HG03175 (cell line): ENCODE measurements at regions not wholly inside any gene's neighbourhood (a gene's known extent, or its start where the extent isn't known, plus 50 kb on each side); places are given as distances from the start of the nearest gene placed in this dataset.
"Not testable (repeated sequence)": the region's sequence is repeated elsewhere in the genome, so short reads cannot be mapped to it uniquely, and the experiment has no call there.

ENCODE experiments used
- ATAC-seq: cut with Tn5 transposase; IDR thresholded peaks from one replicate; pipeline ENCODE4 v1.9.1; 2021; ENCODE audit warnings: mild to moderate bottlenecking, moderate library complexity; ENCODE audit not compliant: unreplicated experiment

DNA sequence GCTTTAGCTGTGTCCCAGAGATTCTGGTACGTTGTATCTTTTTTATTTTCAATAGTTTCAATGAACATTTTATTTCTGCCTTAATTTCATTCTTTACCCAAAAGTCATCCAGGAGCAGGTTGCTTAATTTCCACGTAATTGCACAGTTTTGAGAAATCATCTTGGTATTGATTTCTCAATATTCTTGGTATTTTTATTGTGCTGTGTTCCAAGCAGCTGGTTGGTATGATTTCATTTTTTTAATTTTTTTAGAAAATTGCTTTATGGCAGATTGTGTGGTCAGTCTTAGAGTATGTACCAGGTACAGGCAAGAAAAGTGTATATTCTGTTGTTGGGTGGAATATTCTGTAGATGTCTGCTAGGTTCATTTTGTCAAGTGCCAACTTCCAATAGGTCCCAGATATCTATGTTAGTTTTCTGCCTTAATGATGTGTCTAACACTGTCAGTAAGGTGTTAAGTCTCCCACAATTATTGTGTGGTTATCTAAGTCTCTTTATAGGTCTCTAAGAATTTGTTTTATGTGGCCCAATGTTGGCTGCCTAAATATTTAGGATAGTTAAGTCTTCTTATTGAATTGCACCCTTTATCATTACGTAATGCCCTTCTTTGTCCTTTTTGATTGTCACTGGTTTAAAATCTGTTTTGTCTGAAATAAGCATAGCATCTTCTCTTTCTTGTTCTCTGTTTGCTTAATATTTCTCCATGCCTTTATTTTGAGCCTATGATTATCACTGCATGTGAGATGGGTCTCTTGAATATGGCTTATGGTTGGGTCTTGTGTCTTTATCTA lies 366.9 kb upstream of the IRAK1BP1 start:
- no peak for ATAC-seq

DNA sequence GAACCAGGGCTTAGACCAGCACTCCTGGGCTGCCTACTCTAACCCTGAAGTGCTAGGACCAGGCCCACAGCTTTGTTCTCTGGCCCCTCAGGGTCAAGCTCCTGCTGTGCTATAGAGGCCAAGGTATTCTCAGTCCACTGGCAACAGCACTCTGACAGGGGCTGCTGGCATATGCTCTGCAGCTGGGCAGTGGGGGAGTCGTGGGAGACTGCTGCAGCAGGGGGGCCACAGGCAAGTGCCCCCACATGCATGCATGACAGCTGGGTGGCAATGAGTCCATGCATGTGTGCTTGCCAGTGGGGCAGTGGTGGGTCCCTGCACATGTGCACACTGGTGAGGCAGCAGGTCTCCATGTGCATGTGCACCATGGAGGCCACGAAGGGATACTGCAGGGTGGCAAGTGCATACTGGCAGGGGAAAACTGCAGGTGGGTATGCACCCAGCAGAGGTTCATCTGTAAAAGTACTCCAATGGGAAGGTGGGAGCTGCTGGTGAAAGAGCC lies 364.9 kb upstream of the IRAK1BP1 start:
- ATAC-seq: no peak

DNA sequence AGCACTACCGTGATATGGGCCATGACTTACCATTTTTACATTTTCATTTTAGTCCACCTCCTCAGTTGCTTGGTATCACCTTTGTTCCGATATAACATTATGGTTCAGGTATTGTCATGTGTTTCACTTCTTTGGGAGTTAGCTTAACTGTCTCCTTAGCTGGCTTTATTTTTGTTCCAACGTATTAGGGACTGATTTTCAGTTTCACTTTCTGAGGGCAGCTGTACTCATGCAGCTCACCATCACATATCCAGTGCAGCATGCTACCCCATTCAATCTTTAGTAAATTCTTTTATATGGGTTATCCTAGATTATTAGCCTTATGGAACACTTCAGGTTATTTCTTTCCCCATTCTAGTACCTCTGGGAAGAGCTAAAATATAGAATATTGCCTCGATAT lies 362.2 kb upstream of the IRAK1BP1 start:
- ATAC-seq: no peak

DNA sequence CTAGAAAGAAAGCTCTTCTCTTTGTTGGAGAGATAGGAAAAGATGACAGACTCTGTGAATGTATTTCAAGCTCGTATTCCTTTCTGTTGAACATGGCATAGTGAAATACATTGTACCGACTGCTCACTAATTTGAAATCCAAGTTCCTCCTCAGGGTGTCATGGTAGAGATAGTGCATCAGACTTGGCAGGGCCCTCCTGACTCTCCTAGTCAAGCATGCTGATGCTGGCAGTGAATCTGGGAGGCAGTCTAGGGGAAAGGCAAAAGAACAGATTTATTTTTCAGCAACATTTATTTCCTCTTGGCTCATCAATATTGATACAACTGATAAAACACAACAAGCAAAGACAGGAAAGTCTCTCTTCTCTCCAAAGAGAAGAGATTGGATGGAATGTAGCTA lies 356.3 kb upstream of the IRAK1BP1 start:
- no peak for ATAC-seq

DNA sequence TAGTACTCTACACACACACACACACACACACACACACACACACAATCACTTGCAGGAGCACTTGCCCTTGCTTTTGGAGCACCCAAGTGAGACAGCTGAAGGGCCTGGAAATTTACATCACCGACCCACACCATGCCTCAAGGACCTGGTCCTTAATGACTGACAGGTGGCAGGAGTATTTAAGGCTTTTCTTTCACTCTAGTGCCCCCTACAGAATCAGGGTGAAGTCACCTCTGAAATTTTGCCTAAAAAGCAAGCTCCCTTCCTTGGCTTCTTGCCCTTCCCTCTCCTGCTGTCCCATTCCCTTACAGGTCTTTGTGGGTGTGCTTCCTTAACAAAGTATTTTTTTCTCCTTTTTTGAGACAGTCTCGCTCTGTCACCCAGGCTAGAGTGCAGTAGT lies 353.5 kb upstream of the IRAK1BP1 start:
- ATAC-seq: no peak

DNA sequence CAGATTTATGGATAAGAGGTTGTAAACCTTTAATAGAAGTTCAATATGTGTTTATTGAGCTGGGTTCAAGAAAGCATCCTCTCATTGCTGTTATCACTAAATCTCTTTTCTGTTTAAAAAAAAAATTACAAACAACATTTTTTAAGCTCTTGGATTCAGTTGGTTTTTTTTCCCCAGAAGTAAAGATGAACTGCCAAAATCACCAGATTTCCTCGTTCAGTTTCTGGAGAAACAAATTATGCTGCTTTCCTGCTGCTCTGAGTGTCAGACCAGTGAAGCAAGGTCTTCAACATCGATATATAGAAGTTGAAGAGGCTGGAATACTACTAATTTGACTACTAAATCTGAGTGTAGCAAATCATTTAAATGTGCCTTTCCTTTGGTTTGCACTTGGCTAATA lies 352.1 kb upstream of the IRAK1BP1 start:
- ATAC-seq: no peak

DNA sequence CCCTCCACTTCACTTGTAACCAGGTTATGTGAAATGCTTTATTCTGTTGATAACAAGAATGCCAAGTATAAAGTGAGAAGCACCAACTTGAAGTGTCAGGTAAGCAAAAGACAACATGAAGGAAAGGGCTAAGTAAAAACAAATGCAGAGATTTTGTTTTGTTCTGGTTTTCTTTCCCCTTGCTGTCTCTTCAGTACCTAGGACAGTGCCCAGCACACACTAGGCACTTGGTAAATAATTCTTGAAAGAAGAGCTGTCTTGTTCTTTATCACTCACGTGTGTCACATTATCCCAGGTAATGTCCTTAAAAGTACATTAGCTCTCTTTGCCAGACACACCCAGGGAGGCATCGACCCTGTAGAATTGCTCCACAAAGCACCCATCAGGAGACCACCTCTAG lies 350.0 kb upstream of the IRAK1BP1 start:
- ATAC-seq: no peak

DNA sequence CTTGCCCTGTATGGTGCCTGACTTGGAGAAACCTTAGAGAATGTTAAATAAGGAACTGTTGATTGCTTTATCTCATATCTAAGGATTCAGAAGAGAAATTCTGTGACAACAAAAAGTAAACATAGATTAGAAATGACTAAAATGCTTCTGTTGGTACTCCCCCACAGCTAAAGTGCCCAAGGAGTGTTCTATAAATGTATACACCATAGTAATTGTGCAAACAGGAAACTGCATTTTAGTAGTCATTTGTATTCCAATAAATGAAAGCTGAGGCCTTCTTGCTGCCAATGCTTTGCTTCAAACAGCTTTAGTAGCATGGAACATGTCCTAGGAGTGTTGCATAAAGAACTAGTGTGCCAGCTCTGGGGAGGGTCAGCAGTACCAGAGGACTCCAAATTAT lies 343.7 kb upstream of the IRAK1BP1 start:
- no peak for ATAC-seq

DNA sequence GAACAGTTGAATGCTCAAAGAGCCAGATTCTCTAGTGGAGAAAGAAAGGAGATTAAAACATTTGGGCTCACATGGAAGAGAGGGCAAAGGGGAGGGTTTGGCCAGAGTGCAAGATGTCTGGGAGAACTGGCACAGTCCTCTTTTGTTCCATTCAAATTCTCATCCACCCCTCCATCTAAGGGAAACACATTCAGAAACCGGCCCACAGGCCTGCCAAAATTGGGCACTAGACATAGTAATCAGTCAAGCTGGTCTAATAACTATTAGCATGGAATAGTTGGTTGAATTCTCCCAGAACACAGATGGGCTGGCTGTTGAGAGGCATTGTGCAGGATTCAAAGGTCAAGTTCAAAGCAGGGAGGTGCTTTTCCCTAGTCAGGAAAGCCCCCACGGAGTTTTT lies 341.4 kb upstream of the IRAK1BP1 start:
- ATAC-seq: no peak

DNA sequence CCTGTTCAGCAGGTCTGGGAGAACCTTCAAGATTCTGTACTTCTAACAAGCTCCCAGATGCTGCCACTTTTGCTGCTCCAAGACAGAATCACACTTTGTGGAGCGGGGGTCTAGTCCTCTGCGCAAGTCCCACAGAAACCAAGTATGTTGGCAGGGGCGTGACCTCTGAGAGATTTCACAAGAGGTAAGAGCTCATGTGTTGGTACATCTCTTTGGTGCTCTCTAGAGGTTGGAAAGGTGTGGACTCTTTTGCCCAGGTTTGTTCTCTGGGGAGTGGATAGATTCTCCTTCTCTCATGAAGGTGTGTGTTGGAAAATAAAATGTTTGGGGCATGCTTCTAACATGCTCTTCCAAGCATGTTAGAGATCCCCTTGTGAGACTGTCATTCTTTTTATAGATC lies 340.9 kb upstream of the IRAK1BP1 start:
- no peak for ATAC-seq

DNA sequence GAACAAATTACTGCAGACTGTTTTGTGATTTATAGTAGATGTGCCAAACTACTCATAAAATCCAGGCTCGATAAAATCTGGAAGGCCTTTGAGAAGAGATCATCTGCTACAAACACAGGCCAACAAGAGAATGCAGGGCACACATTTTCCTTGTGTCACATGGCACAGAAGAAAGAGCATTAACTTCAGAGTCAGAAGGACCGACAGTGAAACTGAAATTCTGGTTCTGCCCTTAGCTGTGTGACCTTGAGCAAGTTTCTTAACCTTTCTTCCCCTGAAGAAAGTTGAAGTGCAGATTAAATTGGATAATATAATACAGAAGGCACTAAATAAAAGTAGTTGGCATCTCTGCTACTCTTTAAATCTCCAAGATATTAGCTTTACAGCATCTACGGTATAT lies 338.4 kb upstream of the IRAK1BP1 start:
- ATAC-seq: no peak

DNA sequence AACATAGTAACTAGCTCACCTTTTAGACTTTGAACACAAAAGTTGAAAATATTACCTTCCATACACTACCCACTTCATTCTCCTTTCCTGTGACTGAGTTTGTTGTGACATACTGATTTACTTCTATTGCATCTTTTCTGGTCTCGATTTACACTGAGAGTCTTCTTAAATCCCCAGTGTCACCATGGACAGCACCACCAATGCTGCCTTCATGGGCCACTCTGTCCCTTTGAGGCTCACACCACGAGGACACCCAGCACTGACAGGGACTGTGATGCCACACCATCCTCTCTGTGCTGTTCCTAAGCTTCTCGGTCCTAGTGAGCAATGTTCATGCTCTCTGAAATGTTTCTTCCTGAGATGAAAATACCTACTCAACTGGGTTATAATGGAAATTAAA lies 337.1 kb upstream of the IRAK1BP1 start:
- ATAC-seq: no peak

DNA sequence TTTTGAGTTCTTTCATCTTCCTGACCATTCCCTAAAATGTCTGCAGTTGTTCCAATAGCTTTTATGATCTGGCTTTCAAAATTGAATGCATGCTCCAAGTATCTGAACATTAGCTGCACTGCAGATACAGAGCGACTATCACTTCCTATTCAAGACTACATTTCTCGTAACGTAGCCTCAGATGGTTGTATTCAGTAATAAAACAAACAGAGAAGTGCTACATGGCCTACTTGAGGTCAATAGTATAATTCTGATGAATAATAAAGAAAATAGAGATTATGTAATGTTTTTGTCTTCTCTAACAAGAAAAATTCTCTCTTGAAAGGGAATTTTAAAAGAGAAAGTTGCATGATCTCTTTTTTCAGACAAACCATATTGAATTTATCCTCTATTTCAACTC lies 333.9 kb upstream of the IRAK1BP1 start:
- no peak for ATAC-seq

DNA sequence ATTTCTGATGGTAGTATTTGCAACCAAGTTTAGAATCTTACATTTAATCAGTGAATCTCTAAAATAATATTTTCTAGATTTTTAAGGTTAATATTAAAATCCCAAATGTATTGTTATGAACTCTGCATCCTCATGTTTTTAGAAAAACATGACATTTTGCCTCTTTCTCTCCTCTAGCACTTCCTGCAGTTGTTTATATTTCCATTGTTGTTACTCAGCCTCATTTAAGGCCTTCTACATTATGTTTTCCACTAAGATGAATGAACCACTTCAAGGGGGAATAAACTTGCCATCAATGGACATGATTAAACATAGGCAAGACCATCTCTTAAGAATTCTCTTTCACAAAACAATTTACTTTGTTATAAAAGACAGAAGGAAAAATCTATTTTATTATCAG lies 333.5 kb upstream of the IRAK1BP1 start:
- ATAC-seq: no peak

DNA sequence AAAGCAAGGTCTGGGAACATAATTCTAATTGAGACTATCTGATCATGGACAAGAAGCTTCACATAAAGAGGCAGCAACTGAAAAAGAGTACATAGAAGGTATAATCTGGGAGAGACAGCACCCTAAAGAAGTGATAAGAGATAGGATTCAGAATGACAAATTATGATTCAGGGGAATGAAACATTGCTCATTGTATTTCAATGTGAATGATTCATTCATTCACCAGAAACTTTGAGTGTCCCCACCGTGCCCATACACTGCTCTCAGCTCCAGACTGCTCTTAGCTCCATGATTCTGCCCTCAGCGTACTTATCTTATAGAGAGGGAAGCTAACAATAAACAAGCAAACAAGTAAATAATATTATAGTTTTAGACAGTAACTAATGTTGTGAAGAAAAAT lies 329.3 kb upstream of the IRAK1BP1 start:
- ATAC-seq: no peak

DNA sequence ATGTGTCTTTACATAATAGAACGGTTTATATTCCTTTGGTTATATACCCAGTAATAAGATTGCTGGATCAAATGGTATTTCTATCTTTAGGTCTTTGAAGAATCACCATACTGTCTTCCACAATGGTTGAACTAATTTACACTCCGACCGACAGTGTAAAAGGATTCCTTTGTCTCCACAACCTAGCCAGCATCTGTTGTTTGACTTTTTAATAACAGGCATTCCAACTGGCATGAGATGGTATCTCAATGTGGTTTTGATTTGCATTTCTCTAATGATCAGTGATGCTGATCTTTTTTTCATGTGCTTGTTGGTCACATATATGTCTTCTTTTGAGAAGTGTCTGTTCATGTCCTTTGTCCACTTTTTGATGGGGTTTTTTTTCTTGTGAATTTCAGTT lies 319.7 kb upstream of the IRAK1BP1 start:
- ATAC-seq: not testable (repeated sequence)

DNA sequence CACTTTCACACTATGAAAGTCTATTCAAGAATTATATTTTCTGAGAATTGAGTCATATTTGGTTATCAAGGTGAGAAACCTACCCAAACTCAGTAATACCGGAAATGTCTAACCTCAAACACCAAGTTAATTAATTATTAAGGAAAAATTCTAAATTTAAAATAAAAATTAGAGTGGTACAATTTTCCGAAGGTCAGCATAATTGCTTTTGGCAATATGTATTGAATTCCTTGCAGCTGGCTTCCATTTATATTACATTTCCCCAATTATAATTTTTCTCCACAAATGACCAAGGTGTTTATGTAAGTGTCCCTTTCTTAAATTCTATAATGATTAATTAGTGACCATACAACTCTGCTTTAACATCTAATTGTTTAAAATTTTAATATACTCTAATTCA lies 316.0 kb upstream of the IRAK1BP1 start:
- ATAC-seq: no peak

DNA sequence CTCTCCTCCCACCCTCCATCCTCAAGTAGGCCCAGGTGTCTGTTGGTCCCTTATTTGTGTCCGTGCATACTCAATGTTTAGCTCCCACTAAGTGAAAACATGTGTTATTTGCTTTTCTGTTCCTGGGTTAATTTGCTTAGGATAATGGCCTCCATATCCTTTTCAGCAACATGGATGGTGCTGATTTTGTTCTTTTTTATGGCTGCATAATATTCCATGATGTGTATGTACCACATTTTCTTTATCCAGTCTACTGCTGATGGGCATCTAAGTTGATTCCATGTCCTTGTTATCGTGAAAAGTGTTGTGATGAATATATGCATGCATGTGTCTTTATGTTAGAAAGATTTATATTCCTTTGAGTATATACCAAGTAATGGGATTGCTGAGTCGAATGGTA lies 314.9 kb upstream of the IRAK1BP1 start:
- no peak for ATAC-seq

DNA sequence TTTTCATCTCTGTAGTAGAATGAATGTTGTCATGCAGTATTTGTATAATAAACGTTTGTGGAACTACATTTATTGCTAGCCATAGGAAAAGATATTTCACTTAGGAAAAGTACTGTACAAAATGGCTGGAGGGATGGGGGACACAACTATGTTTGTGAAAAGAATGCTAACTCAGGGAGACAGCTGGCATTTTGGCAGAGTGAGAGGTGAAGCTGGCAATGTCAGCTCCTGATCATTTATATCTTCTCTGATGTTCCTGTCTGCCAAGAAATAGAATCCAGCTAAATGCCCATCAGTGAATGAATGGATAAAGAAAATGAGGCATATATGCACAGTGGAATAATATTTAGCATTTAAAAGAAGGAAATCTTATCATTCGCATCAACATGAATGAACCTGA lies 313.0 kb upstream of the IRAK1BP1 start:
- ATAC-seq: no peak

DNA sequence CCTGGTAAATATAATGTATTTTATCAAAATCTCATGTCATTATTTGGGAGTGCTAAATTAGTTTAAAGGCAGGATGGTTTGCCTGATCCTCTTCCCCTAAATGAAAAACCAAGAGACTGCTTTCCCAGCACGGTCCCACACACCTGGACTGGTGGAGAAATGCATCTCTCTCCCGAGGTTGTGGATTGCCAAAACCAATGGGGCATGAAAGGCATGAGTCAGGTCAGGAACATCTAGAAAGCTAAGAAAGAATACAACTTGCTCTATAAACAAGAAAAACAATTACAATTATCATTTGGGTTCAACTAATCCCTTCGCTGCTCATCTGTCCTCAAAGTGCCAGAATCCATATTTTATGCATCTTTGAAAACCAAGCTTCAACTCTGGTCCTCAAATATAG lies 308.3 kb upstream of the IRAK1BP1 start:
- ATAC-seq: no peak

DNA sequence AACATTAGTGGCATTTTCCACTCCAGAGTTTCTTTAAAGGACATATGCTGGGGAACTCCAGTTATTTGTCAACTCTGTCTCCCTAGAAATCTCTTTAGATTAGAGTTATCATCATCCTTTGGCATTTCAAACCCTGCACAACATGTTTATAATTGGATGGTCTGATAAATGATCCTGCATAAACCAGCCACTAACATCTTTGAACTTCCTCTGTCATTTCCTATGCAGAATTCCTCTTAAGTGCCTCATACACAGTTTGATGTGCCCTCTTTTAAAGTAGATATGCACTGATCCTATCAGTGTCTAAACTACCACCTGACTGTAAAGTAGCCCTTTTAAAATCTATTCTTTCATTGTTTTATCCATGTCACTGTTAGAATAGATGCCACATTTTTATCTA lies 306.3 kb upstream of the IRAK1BP1 start:
- no peak for ATAC-seq

DNA sequence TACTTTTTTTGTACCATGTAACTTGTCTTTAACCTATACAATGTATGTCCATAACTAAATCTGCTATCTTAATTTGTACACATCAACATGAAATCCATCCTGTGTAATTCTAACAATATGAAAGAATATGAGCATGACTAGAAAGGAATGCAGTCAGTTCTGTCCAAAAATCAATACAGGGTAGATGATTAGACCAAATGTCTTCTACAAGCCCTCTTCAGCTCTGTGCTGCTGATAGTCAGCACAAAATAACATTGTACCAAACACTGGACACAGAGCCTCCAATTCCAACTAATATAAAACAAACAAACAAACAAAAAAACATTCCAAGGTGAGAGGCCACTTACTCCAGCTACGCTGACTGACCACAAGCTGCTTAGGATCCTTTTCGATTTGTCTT lies 301.4 kb upstream of the IRAK1BP1 start:
- no peak for ATAC-seq

DNA sequence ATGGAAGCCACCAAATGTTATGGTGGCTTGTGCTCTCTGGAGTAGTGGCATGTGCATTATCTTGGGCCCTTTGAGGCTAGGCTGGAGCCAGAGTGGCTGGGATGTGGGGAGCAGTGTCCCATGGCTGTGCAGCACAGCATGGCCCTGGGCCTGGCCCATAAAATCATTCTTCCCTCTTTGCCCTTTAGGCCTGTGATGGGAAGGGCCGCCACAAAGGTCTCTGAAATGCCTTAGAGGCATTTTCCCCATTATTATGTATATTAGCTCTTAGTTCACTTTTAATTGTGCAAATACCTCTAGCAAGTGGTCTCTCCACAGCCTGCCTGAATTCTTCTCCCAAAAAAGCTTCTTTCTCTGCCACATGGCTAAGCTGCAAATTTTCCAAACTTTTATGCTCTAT lies 297.3 kb upstream of the IRAK1BP1 start:
- no peak for ATAC-seq
